ENCODE measurements at regions not wholly inside any gene's neighbourhood (a gene's known extent, or its start where the extent isn't known, plus 50 kb on each side); places are given as distances from the start of the nearest gene placed in this dataset.

DNA sequence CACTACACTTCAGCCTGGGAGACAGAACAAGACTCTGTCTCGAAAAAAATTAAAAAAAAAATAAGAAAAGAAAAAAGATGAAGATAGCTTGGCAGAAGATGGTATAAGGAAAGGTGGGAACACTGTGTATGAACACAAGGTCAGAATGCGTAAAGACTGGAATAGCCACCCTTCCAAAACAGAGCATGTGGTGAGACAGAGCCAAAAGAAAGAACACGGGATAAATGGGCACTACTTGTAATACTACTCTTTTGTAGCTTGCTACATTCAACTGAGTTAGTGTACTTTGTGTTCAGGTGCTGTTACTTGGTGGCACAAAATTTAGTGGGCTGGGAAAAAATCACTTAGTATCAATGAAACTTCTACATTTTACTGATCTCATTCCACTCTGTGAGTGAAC is 628.6 kb upstream of the KIRREL3 start:
- Histone ChIP-seq H3K23ac (ENCODE audit: low read length in 2 of 2) (no peak overlapping the region), H2BK5ac (ENCODE audit: low read depth, low read length, poor library complexity, severe bottlenecking) (no peak overlapping the region), H2AK5ac (ENCODE audit: low read length, severe bottlenecking) (no peak overlapping the region), H2BK120ac (ENCODE audit: low read depth, low read length) (no peak overlapping the region), H3K27ac (ENCODE audit: low read length, poor library complexity, severe bottlenecking) (no peak overlapping the region), H3K27me3 (ENCODE audit: control insufficient read depth in 1 of 2, insufficient read depth in 1 of 2, low read length in 2 of 2) (no peaks in the 10 kb centered on the region), H3K9ac (ENCODE audit: low read length) (no peak overlapping the region), H3K4me2 (ENCODE audit: low read length, poor library complexity, severe bottlenecking) (no peak overlapping the region), H3K18ac (ENCODE audit: low read depth in 1 of 2, low read length in 2 of 2) (no peak overlapping the region), H3K36me3 (ENCODE audit: control insufficient read depth in 1 of 2, insufficient read depth in 2 of 2, low read depth in 1 of 2, low read length in 2 of 2) (no peaks in the 10 kb centered on the region), H3K9me3 (ENCODE audit: control insufficient read depth, low read length) (no peaks in the 10 kb centered on the region), H2AFZ (ENCODE audit: low read depth, low read length) (no peak overlapping the region), H4K91ac (ENCODE audit: low read length) (no peak overlapping the region), H3K4ac (ENCODE audit: low read depth in 1 of 2, low read length in 2 of 2) (no peak overlapping the region), H3K14ac (ENCODE audit: low read length in 2 of 2) (no peak overlapping the region), H3K4me1 (ENCODE audit: control insufficient read depth, insufficient read depth, low read depth, low read length) (no peaks in the 10 kb centered on the region), H3K4me3 (ENCODE audit: insufficient read depth in 1 of 2, low read depth in 1 of 2, low read length in 2 of 2) (no peak overlapping the region), H2BK12ac (ENCODE audit: low read length in 2 of 2) (no peak overlapping the region), H3K79me1 (replicated peaks; ENCODE audit: low read length, poor library complexity, severe bottlenecking) (no peaks in the 10 kb centered on the region), H4K8ac (ENCODE audit: low read length) (no peak overlapping the region), H2BK15ac (ENCODE audit: low read depth, poor library complexity, severe bottlenecking) (no peak overlapping the region)
- WGBS = 82% methylated on average over 2 of the region's 3 CpGs
- DNase-seq = no peak

DNA sequence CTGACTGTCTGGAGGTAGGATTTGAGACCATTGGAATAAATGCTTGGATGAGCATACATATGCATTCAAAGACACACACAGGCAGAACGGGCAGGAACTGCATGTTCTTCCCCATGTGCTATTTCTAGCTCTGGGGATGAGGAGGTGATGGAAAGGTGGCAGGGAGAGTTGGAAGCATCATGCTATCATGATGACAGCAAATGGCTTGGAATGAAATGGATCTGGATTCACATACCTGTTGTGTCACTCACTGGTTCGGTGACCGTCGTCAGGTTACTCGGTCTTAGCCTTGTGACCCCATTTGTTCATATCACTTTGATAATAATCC is 627.9 kb upstream of the KIRREL3 start:
- no peaks in the 10 kb centered on the region for H3K4me1 ChIP-seq (ENCODE audit: control insufficient read depth, insufficient read depth, low read depth, low read length)
- H2BK12ac ChIP-seq (ENCODE audit: low read length in 2 of 2) = no peak overlapping the region
- no peaks in the 10 kb centered on the region for H3K9me3 ChIP-seq (ENCODE audit: control insufficient read depth, low read length)
- H2BK5ac ChIP-seq (ENCODE audit: low read depth, low read length, poor library complexity, severe bottlenecking) = no peak overlapping the region
- no peak overlapping the region for H3K9ac ChIP-seq (ENCODE audit: low read length)
- no peak overlapping the region for H3K4me2 ChIP-seq (ENCODE audit: low read length, poor library complexity, severe bottlenecking)
- no peak overlapping the region for H3K23ac ChIP-seq (ENCODE audit: low read length in 2 of 2)
- no peak overlapping the region for H3K27ac ChIP-seq (ENCODE audit: low read length, poor library complexity, severe bottlenecking)
- H3K79me1 ChIP-seq (replicated peaks; ENCODE audit: low read length, poor library complexity, severe bottlenecking) = no peaks in the 10 kb centered on the region
- no peak overlapping the region for H2AK5ac ChIP-seq (ENCODE audit: low read length, severe bottlenecking)
- no peak overlapping the region for H2BK120ac ChIP-seq (ENCODE audit: low read depth, low read length)
- H2AFZ ChIP-seq (ENCODE audit: low read depth, low read length) = no peak overlapping the region
- H4K8ac ChIP-seq (ENCODE audit: low read length) = peak overlapping the region; percentile 64
- no peak overlapping the region for H2BK15ac ChIP-seq (ENCODE audit: low read depth, poor library complexity, severe bottlenecking)
- H3K27me3 ChIP-seq (ENCODE audit: control insufficient read depth in 1 of 2, insufficient read depth in 1 of 2, low read length in 2 of 2) = no peaks in the 10 kb centered on the region
- H4K91ac ChIP-seq (ENCODE audit: low read length) = no peak overlapping the region
- H3K4ac ChIP-seq (ENCODE audit: low read depth in 1 of 2, low read length in 2 of 2) = no peak overlapping the region
- no peak overlapping the region for H3K14ac ChIP-seq (ENCODE audit: low read length in 2 of 2)
- no peak overlapping the region for H3K4me3 ChIP-seq (ENCODE audit: insufficient read depth in 1 of 2, low read depth in 1 of 2, low read length in 2 of 2)
- no peaks in the 10 kb centered on the region for H3K36me3 ChIP-seq (ENCODE audit: control insufficient read depth in 1 of 2, insufficient read depth in 2 of 2, low read depth in 1 of 2, low read length in 2 of 2)
- WGBS = 97% methylated on average over 3 of the region's 5 CpGs
- no peak for DNase-seq
- no peak overlapping the region for H3K18ac ChIP-seq (ENCODE audit: low read depth in 1 of 2, low read length in 2 of 2)

DNA sequence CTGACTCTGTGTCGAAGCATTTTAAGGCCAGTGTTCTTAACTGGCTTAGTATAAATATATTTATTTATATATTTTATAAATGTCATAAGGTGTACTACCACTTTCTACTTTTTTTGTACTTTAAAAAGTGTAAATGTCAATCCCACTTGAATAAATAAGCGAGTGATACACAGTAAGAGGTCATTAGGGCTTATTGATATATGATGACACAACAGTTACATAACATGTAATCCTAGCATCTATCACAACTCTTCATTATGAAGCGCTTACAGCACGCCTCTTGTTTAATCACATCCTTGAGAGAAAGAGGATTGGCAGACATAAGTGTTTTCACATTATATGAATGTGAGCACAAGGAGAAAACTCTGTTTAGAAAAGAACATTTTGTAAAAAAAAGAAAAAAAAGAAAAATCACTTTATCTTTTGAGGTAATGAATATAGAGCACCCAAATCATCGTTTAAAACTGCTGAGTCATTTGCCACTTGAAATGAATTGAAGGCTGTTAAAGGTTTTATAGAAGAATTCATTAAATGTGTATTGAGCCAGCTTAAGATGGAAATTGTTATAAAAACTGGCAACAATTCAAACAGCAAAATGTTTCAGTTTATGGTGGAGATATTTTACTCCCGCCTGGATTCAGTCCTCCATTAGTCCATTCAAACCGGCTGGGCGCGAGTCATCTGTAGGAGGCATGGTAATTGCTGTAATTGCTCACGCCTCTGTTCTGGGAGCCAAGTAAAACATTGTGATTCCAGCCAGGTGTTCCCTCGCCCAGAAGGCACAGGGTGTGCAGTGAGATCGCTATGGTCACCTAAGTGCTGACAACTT is 627.3 kb upstream of the KIRREL3 start:
- H2AK5ac ChIP-seq (ENCODE audit: low read length, severe bottlenecking) = no peak overlapping the region
- H3K36me3 ChIP-seq (ENCODE audit: control insufficient read depth in 1 of 2, insufficient read depth in 2 of 2, low read depth in 1 of 2, low read length in 2 of 2) = no peaks in the 10 kb centered on the region
- no peak overlapping the region for H2BK15ac ChIP-seq (ENCODE audit: low read depth, poor library complexity, severe bottlenecking)
- H4K8ac ChIP-seq (ENCODE audit: low read length) = no peak overlapping the region
- no peak overlapping the region for H3K23ac ChIP-seq (ENCODE audit: low read length in 2 of 2)
- H2BK5ac ChIP-seq (ENCODE audit: low read depth, low read length, poor library complexity, severe bottlenecking) = no peak overlapping the region
- H3K4me3 ChIP-seq (ENCODE audit: insufficient read depth in 1 of 2, low read depth in 1 of 2, low read length in 2 of 2) = no peak overlapping the region
- H3K14ac ChIP-seq (ENCODE audit: low read length in 2 of 2) = no peak overlapping the region
- DNase-seq = no peak
- H3K4ac ChIP-seq (ENCODE audit: low read depth in 1 of 2, low read length in 2 of 2) = no peak overlapping the region
- H3K9ac ChIP-seq (ENCODE audit: low read length) = no peak overlapping the region
- no peak overlapping the region for H3K18ac ChIP-seq (ENCODE audit: low read depth in 1 of 2, low read length in 2 of 2)
- H2AFZ ChIP-seq (ENCODE audit: low read depth, low read length) = no peak overlapping the region
- no peak overlapping the region for H3K4me2 ChIP-seq (ENCODE audit: low read length, poor library complexity, severe bottlenecking)
- no peak overlapping the region for H2BK12ac ChIP-seq (ENCODE audit: low read length in 2 of 2)
- WGBS = 92% methylated on average over 8 of the region's 12 CpGs
- no peak overlapping the region for H3K27ac ChIP-seq (ENCODE audit: low read length, poor library complexity, severe bottlenecking)
- no peak overlapping the region for H2BK120ac ChIP-seq (ENCODE audit: low read depth, low read length)
- H3K27me3 ChIP-seq (ENCODE audit: control insufficient read depth in 1 of 2, insufficient read depth in 1 of 2, low read length in 2 of 2) = no peaks in the 10 kb centered on the region
- H3K79me1 ChIP-seq (replicated peaks; ENCODE audit: low read length, poor library complexity, severe bottlenecking) = no peaks in the 10 kb centered on the region
- H3K4me1 ChIP-seq (ENCODE audit: control insufficient read depth, insufficient read depth, low read depth, low read length) = no peaks in the 10 kb centered on the region
- no peaks in the 10 kb centered on the region for H3K9me3 ChIP-seq (ENCODE audit: control insufficient read depth, low read length)
- H4K91ac ChIP-seq (ENCODE audit: low read length) = no peak overlapping the region

DNA sequence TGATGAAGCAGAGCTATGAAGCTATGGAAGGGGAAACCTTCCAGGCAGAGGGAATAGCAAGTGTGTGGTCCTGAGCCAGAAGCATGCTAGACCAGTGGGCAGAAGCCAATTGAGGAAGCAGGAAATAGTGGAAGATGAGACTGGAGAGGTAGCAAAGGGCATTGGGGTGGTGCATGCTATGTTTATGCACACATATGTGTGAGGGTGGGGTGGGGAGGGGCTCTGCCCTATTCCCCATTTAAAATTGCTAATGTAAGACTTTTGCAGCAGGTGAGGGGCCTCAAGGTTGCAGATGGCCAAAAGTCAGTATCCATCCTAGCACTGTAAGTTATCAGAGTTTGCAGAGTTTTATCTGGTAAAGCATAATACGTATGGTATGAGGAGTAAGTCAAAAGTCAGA is 626.6 kb upstream of the KIRREL3 start:
- no peak overlapping the region for H3K4me3 ChIP-seq (ENCODE audit: insufficient read depth in 1 of 2, low read depth in 1 of 2, low read length in 2 of 2)
- no peaks in the 10 kb centered on the region for H3K79me1 ChIP-seq (replicated peaks; ENCODE audit: low read length, poor library complexity, severe bottlenecking)
- no peak overlapping the region for H2AFZ ChIP-seq (ENCODE audit: low read depth, low read length)
- no peak overlapping the region for H2BK15ac ChIP-seq (ENCODE audit: low read depth, poor library complexity, severe bottlenecking)
- H3K9ac ChIP-seq (ENCODE audit: low read length) = no peak overlapping the region
- H3K4me1 ChIP-seq (ENCODE audit: control insufficient read depth, insufficient read depth, low read depth, low read length) = no peaks in the 10 kb centered on the region
- H2BK120ac ChIP-seq (ENCODE audit: low read depth, low read length) = no peak overlapping the region
- no peak overlapping the region for H3K4me2 ChIP-seq (ENCODE audit: low read length, poor library complexity, severe bottlenecking)
- no peak overlapping the region for H3K18ac ChIP-seq (ENCODE audit: low read depth in 1 of 2, low read length in 2 of 2)
- H3K4ac ChIP-seq (ENCODE audit: low read depth in 1 of 2, low read length in 2 of 2) = no peak overlapping the region
- no peak for DNase-seq
- H4K91ac ChIP-seq (ENCODE audit: low read length) = no peak overlapping the region
- no peaks in the 10 kb centered on the region for H3K27me3 ChIP-seq (ENCODE audit: control insufficient read depth in 1 of 2, insufficient read depth in 1 of 2, low read length in 2 of 2)
- H3K9me3 ChIP-seq (ENCODE audit: control insufficient read depth, low read length) = no peaks in the 10 kb centered on the region
- H2AK5ac ChIP-seq (ENCODE audit: low read length, severe bottlenecking) = no peak overlapping the region
- H3K36me3 ChIP-seq (ENCODE audit: control insufficient read depth in 1 of 2, insufficient read depth in 2 of 2, low read depth in 1 of 2, low read length in 2 of 2) = no peaks in the 10 kb centered on the region
- no peak overlapping the region for H2BK12ac ChIP-seq (ENCODE audit: low read length in 2 of 2)
- H3K14ac ChIP-seq (ENCODE audit: low read length in 2 of 2) = no peak overlapping the region
- no peak overlapping the region for H3K27ac ChIP-seq (ENCODE audit: low read length, poor library complexity, severe bottlenecking)
- no CpG with 5 or more reads among the region's 1 CpG for WGBS
- no peak overlapping the region for H3K23ac ChIP-seq (ENCODE audit: low read length in 2 of 2)
- no peak overlapping the region for H4K8ac ChIP-seq (ENCODE audit: low read length)
- H2BK5ac ChIP-seq (ENCODE audit: low read depth, low read length, poor library complexity, severe bottlenecking) = no peak overlapping the region

All from mesenchymal stem cell (in vitro differentiated cells and primary cell).